GM18870 (cell line): ENCODE measurements at regions not wholly inside any gene's neighbourhood (a gene's known extent, or its start where the extent isn't known, plus 50 kb on each side); places are given as distances from the start of the nearest gene placed in this dataset.
"Not testable (repeated sequence)": the region's sequence is repeated elsewhere in the genome, so short reads cannot be mapped to it uniquely, and the experiment has no call there.

ENCODE experiments used
- ATAC-seq: cut with Tn5 transposase; IDR thresholded peaks from one replicate; pipeline ENCODE4 v1.9.1; 2021; ENCODE audit warnings: moderate library complexity; ENCODE audit not compliant: unreplicated experiment

DNA sequence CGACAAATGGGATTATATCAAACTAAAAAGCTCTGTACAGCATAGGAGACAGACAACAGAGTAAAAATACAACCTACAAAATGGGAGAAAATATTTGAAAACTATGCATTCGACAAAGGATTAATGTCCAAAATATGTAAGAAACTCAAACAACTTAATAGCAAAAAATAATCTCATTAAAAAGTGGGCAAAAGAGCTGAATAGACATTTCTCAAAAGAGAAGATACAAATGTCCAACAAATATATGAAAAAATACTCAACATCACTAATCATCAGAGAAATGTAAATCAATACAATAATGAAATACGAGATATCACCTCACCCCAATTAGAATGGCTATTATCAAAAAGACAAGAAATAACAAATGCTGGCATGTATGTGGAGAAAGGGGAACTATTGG is 272.9 kb downstream of the KLHL13 start:
- ATAC-seq = no peak

DNA sequence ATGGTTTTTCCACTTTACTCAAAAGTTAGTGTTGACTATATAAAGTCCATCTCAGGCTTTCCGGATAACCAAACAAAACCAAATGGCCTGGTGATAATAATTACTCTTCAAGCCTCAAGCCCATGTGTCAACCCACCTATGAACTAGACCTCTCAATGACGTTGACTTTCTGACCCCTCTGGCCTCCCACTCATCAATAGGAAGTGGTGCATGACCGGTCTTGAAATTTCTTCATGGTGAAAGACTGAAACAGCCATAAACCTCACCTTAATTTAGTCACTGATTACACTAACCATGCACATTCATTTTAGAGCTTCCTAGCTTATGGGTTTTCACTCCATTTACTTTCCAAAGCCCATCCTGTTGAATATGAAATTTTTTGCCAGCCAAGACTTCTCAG is 276.0 kb downstream of the KLHL13 start:
- ATAC-seq = peak; percentile 54

DNA sequence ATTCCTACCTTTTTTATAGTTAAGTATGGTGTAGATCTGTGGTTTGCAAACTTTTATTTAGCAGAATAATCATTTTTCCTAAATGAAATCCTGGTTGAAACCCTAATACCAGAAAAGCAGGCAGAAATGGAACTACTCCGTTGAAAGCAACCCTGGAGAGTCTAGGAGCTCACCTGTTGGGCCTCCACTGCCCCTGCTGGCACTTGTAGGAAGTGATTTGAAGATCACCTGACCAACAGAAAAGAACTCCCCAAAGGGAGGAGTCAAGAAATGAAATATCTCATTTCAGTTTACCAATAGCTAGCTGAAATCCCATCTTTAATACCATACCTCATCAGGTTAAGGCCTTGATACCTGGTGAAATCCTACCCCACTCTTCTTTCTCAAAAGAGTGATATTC is 277.1 kb downstream of the KLHL13 start:
- ATAC-seq = no peak

DNA sequence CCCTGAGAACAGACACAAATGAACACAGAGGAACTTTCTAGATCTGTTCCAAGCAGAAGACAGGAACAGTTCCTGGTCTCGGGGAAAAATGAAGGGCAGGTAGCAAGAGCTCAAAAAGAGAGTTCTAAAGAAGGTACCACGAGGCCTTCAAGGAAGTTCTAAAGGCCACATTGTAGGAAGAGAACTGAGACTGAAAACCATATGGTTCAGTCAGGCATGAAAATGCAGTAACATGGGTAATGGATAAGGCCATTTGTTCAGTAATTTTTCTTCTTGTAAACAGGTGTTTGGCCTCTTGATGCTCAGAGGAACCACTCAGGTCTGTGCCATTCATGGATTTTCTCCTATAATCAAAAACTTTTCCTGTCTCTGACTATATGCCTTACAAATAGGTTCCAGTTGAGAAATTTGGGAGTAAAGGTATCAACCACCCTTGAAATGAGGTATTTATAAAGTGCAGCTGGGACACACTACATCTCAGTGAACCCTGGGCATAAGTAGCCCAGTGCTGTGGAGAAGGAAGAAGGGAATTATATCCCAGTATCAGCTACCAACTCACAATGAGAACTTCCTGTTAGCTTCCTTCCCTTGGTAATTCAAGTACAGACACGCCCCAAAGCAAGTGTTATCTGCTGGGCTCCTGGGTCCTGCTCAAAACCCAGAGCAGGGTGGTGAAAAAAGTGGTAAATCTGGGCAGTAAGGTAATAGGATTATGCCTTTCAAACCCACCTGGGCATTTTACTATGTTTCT is 277.9 kb downstream of the KLHL13 start:
- no peak for ATAC-seq

DNA sequence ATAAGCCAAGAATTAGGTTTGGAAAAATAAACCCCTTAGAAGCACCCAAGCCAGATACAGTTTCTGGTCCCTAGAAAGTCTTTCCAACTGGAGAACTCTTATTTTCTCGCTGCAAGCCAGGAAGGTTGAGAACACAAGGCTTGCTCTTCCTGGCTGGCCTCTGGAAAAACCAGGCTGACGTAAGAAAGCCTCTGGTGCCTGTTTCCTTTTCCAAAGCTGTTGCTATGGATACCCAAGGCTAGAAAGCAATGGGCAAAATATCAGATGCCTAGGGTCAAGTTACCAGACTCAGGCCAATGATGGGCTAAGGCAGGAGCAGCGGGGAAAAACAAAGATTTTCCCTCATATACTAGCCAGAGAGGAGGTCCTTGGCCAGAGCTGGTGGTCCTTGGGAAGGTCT is 281.6 kb downstream of the KLHL13 start:
- no peak for ATAC-seq

DNA sequence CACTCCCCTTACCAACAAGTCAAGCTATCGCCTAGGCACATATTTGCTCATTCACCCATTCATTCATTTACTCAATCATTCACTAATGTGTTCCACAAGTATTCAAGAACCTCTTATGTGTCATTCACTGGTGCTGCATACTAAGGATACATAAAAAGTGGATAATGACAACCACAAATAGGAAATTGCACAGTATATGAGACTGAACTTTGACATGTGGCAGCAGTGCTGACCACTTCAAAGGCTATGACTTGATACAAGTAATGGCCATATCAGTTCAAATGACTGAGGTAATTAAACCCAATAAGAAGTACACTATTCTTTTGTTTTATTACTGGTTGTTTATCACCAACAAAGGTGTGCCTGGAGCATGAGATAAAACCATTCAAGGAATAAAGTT is 282.5 kb downstream of the KLHL13 start:
- no peak for ATAC-seq

DNA sequence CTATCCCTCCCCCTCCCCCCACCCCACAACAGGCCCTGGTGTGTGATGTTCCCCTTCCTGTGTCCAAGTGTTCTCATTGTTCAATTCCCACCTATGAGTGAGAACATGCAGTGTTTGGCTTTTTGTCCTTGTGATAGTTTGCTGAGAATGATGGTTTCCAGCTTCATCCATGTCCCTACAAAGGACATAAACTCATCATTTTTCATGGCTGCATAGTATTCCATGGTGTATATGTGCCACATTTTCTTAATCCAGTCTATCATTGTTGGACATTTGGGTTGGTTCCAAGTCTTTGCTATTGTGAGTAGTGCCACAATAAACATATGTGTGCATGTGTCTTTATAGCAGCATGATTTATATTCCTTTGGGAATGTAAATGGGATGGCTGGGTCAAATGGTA is 295.1 kb downstream of the KLHL13 start:
- ATAC-seq = not testable (repeated sequence)

DNA sequence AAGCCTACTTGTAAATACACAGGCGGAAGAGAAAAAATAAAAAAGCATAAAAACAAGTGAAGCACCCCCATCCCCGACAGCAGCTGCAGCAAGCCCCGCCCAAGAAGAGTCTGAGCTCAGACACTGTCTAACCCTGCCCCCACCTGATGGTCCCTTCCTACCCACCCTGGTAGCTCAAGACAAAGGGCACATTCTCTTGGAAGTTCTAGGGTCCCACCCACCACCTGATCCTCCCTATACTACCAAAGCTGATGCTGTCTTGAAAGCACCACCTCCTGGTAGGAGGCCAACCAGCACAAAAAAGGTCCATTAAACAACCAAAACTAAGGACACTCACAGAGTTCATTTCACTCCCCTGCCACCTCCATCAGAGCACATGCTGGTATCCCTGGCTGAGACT is 308.2 kb downstream of the KLHL13 start:
- no peak for ATAC-seq

DNA sequence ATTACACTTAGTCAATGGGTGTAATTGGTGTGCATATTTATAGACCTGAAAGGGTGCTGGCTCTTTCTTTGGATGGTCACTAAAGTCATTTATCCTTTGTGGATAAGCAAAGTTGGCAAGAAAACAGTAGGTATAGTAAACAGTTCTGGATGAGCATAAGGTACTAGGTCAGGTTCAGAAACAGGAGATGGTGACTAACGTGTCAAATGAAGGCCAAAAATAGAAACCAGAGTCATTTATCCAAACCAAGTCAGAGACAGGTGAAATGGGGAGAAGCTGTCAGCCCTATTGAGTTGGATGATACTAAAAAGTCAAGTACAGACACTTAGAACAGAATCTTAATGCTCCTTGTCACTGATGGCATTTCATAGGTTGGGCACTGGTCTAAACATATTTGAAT is 313.1 kb downstream of the KLHL13 start:
- no peak for ATAC-seq

DNA sequence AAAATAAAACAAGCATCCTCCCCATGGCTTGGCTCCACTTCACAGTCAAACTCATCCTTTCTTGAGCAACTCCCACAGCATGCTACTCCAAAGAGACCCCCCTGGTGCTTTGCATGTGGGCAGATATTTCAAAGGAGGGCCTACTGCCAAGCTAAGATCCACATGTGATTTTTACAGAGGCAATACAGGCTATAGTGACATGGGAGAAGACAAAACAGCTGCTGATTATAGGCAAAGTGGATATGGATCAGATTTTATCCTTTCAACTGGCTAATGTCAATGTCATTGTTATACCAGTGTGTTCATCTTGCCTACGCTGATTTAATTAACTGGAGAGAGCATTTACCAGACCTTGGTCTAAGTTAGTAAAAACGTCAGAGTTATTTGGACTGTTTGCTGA is 328.3 kb downstream of the KLHL13 start:
- no peak for ATAC-seq

DNA sequence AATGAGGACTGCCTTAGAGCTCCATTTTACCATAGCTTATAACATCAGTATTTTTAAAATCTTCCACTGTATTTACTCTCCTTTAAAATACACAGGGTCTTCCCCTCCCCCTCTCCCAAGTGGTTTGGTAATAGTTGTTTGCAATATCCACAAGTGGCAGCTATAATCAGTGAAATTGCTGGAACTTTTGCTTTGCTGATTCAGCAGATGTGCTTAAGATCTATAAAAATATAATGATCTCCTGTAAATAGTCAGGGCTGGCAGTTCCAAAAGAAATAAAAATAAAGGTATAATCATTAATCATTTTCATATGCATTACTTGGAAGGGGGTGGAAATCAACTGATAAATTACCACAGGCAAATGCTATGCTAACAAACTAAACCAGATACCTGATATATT is 345.2 kb downstream of the KLHL13 start:
- no peak for ATAC-seq

DNA sequence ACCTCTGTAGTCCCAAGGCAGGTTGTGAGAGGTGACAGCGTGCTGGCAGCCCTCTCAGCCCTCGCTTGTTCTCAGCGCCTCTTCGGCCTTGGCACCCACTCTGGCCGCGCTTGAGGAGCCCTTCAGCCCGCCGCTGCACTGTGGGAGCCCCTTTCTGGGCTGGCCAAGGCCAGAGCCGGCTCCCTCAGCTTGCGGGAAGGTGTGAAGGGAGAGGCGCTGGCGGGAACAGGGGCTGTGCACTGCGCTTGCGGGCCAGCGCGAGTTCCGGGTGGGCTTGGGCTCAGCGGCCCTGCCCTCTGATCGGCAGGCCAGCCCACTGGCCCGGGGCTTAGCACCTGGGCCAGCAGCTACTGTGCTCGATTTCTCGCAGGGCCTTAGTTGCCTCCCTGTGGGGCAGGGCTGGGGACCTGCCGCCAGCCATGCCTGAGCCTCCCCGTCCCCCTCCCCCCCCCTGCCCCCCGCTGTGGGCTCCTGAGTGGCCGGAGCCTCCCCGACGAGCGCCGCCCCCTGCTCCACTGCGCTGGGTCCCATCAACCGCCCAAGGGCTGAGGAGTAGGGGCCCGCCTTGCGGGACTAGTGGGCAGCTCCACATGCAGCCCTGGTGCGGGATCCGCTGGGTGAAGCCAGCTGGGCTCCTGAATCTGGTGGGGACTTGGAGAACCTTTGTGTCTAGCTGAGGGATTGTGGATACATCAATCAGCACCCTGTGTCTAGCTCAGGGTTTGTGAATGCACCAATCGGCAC is 347.6 kb downstream of the KLHL13 start:
- no peak for ATAC-seq

DNA sequence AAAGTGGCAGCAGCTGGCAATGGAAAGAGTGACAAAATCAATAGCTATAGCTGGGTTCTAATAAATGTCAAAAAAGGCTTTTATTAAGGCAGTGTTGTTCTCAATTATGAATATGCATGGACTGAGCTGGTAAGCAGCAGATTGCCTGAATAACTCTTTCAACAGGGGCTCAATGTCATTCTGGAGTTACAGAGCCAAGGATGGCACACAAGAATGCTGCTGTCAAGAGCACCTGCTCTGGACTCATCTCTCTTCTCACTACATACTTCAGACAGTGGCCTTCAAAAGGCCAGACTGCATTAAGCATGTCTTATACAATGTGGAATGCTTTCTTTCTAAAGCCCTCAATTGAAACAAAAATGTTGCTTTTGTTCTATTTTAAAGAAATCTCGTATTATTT is 351.4 kb downstream of the KLHL13 start:
- no peak for ATAC-seq

DNA sequence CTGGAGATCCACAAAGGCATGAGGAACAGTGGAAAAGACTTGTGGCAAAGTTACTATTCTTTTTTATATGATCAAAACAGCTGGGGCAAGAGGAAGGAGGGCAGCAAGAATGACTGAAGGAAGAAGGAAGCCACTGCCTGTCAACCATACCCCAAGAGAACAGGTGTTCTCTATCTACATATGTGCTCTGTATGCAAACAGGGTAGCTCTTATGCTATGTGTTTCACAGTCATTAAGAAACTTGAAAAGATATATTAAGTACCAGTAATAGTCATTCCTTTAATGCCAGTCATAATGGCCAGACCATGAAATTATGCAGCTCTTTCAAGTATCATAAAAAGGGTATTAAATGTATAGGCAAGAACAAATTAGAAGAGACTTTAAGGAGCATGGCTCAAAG is 363.9 kb downstream of the KLHL13 start:
- ATAC-seq = peak; percentile 100

DNA sequence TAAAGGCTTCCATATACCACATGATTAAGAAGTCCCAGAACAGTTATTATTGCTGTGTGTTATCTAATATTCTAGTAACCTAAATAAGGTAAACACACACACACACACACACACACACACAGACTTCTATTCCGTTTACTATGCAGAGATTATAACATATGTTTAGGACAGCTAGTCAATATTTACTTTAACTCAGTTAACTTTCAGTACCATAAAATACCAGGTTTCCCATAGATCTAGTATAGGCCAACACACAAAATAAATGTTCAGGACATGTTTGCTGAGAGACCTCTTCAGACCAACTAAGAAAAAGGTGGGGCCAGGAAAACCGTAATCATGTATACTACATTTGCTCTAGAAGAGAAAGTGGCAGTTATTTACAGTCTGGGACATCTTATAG is 365.5 kb downstream of the KLHL13 start:
- no peak for ATAC-seq

DNA sequence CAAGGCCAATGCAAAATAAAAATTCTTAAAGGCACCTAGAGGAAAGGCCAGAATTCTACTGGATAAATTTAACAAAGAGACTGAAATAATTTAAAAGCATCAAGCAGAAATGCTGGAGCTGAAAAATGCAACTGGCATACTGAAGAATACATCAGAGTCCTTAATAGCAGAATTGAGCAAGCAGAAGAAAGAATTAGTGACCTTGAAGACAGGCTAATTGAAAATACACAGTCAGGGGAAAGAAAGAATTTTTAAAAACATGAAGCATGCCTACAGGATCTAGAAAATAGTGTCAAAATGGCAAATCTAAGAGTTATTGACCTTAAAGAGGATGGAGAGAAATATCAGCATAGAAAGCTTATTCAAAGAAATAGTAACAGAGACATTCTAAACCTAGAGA is 371.7 kb downstream of the KLHL13 start:
- no peak for ATAC-seq

DNA sequence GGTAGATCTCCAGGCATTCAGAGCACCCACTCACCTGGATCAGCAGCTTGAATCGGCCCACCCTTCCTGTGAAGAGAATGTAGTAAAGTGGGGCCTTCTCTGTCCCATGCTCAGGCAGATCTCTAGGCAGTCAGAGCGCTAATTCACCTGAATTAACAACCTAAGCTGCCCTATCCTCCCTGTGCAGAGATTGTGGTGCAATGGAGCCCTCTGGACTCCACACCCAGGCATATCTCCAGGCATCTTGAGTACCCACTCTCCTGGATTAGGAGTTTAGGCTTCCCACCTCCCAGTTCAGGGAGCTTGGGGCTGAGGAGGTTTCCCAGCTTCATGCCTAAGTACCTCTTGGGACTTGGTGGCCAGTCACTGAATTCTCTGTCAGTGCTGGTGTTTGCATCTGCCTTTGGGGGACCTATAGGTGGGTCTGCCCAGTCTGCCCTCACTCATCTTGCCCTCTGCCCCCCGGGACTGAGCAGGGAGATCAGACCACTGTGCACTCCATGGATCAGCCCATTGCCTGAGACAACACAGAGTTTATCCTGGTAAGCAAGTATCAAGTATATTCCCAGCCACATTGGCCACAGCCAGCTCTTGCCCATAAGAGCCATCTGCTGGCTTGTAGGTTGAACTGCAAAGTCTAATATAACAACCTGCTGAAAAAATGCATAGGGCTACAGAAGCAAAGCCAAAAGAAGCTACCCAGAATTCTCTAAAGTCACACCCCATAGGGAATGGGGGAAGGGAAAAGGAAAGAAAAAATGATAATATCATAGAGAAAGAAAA is 372.9 kb downstream of the KLHL13 start:
- ATAC-seq = no peak

DNA sequence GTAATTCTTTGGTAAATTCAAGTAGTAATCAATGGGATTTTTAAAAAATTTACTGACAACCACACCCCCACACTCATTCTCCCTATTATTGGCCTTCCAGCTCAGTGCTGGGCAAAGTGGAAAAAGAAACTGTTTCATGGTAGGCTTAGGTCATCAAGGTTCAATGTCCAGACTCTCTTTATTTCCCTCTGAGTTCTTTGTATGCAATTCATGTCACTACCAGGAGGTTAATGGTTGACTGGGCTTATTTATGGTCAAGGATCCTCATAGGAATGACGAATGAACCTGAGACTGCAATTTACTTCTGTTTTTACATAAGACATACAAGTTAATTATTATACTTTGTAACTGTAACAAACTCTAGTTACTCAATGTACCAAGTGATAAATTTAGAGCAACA is 403.2 kb downstream of the KLHL13 start:
- ATAC-seq = peak; percentile 75

DNA sequence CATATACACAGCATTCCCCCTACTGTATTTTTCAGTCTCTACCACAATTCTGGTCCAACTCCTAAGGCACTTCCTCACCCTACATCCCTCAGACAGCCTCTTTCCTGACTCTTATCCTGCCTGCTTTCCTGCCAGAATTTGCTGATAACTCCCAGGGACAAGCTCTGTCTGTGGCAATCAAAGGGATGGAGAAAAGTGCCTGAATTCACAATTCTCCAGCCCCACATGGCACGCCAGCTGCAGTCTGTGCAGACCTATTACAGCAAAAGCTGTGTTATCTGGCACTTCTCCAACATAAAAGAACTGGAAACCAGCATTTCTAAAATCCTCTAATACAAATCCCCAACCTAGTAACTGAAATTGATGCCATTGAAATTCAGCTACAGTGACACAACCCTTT is 404.8 kb downstream of the KLHL13 start:
- no peak for ATAC-seq

DNA sequence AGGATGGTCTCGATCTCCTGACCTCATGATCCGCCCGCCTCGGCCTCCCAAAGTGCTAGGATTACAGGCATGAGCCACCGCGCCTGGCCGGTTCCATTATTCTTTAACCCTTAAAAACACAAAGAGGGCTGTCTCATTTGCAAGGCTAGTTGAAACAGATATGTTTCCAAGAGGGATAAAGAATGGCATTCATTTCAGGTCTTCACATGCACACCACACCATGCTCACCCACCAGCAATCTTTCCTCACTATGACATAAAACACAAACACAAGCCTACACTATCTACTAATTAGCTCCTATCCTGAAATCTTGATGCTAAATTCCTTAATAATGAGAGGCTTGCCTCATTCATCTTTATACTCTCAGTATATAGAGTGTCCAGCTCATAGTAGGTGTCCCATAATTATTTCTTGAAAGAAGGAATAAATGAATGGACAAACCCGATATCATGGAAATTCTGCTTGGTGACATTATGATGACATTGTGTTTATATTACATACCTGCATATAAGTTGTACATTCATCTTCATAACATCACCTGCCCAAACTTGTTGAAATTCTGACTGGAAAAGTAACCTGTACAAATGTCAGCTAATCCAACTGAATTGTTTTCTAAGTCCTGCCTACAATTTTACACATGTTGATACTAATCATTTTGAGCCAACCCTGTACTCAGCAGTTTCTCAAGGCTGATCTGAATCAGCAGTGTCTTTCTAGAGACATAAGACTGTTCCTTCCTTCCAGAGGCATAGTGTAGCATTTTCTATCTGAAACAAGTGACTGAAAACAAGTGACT is 408.5 kb downstream of the KLHL13 start:
- no peak for ATAC-seq

DNA sequence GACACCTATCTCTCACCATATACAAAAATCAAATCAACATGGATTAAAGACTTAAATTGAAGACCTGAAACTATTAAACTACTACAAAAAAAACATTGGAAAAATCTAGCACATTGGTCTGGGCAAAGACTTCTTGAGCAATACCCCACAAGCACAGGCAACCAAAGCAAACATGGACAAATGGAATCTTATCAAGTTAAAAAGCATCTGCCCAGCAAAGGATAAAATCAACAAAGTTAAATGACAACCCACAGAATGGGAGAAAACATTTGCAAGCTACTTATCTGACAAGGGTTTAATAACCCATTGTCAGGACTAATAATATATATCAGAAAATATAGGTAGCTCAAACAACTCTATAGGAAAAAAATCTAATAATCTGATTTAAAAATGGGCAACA is 415.6 kb downstream of the KLHL13 start:
- ATAC-seq = no peak
